Gastroesophageal sphincter (tissue), 3 donors: ENCODE measurements at regions not wholly inside any gene's neighbourhood (a gene's known extent, or its start where the extent isn't known, plus 50 kb on each side); places are given as distances from the start of the nearest gene placed in this dataset.

Experiments
- CTCF ChIP-seq, 4 experiments: fragments of 200-600 bp in 2 of 4; fragments of 450-650 bp in 2 of 4; sonication (generic) in 1 of 4; IDR thresholded peaks; one replicate each; pipeline ENCODE4 v1.5.1; 2017 to 2019; ENCODE audit warnings: antibody characterized with exemption in 4 of 4, mild to moderate bottlenecking in 2 of 4, moderate library complexity in 2 of 4
- POLR2A ChIP-seq, 2 donors: fragments of 450-650 bp; IDR thresholded peaks; one replicate each; pipeline ENCODE4 v1.6.1; 2017; ENCODE audit warnings: antibody characterized with exemption in 2 of 2, mild to moderate bottlenecking in 2 of 2, moderate library complexity in 1 of 2

- no peak for TF ChIP-seq CTCF (IDR thresholded peaks at IDR 0.05)
- no peak for TF ChIP-seq POLR2A (IDR thresholded peaks at IDR 0.05)
Observed at GRCh38 chr3:76920511-76920910, 119.4 kb upstream of the ROBO2 start.
